HG03039 (cell line): ENCODE measurements at regions not wholly inside any gene's neighbourhood (a gene's known extent, or its start where the extent isn't known, plus 50 kb on each side); places are given as distances from the start of the nearest gene placed in this dataset.

Source experiments
- ATAC-seq: cut with Tn5 transposase; IDR thresholded peaks from one replicate; pipeline ENCODE4 v1.9.1; 2021; ENCODE audit warnings: mild to moderate bottlenecking, moderate library complexity; ENCODE audit not compliant: unreplicated experiment

DNA sequence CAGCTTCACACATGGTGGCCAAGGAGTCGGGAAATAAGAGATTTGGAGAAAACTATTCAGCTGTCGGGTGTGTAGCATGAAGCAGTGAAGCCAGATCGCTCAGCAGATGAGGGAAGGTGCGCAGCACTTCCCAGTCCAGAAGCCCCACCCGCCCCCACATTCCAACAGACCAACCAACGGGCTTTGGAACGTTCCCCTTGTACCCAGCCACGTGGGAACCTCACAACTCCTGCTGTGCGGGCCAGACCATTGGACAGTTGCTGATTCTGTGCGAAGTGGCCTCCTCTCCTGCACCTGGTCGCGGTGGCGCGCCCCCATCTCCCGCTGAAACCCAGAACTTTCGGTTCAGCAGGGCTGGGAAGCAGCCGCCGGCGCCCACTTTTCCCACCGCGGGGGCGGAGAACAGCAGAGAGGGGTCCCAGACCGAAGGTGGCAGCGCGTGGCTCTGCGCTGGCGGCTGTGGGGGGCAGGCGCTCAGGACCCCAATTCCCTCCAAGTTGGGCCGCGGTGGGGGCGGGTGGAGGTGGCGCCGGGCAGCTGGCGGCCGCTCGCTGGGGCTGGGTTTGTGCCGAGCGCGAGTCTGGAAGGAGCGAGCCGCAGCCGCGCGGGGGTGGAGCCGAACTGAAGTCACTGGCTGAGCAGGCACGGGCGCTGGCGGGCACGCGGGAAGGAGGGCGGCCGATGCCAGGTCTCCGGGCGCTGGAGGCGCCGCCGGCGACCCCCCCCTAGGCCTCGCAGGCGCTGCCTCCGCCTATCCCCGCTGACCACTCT lies 1301.5 kb upstream of the SORCS1 start:
- no peak for ATAC-seq

DNA sequence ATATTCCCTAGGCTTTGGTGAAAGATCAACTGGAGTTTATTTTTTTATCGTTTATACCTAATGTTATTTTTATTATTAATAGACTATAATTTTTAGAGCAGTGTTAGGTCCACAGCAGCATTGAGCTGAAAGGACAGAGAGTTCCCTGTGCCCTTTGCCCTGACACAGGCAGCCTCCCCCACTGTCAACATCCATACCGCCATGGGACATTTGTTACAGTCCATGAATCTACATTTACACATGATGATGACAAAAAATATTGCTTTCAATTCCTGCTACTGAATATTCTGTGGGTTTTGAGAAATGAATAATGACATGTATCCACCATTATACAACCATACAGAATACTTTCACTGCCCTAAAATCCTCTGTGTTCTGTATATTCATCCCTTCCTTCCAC lies 1297.5 kb upstream of the SORCS1 start:
- no peak for ATAC-seq

DNA sequence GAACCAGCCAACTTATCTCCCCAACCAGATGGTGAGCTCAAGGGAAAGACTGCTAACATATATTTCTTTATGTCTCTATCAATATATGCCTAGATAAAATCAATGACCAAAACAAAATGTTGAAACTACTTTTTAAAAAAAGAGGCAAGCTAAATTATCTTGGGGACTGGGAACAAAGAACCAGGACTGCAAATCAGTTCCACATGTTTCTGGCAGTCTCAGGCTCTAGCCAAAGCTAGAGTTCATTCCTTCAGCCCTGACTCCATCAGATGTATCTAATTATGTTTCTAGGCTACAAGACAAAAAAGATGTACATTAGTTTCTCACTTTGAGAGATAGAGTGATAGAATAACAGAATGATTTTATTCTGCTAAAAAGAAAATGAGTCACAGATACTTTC lies 1290.3 kb upstream of the SORCS1 start:
- ATAC-seq = no peak

DNA sequence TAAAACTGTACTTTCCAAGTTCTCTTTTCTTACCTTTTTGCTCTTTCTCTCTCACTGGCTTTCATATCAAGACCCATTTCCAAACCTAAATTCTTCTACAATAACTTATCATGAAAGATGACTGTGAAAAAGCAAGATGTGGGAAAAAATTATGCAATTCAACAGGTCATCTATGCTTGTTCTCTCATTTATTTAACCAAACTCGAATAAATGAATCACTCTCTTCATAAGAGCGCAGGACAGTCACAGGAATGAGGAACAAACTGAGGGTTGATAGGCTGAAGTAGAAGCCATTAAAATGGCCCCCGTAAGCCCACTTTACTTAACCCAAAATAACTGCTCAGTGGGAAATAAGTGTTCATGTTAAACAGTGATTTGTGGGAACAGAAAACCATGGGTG lies 1289.7 kb upstream of the SORCS1 start:
- ATAC-seq = no peak

DNA sequence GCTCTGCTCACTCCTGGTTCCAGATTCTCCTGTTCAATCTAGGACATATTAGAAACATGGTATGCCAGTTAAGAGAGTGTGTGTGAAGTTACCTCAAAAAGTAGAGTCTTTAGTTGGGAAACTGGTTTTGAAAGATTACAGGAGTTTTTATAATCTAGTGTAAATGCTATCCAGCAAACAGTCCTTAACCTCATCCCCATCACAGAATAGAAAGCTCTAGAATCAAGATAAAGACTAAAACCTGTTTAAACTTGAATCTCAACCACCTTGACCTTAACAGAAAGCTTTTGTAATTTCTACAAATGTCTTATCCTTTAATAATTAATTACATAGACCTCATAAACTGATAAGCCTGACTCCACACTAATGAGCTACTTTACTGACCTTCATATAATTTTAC lies 1288.7 kb upstream of the SORCS1 start:
- ATAC-seq = no peak

DNA sequence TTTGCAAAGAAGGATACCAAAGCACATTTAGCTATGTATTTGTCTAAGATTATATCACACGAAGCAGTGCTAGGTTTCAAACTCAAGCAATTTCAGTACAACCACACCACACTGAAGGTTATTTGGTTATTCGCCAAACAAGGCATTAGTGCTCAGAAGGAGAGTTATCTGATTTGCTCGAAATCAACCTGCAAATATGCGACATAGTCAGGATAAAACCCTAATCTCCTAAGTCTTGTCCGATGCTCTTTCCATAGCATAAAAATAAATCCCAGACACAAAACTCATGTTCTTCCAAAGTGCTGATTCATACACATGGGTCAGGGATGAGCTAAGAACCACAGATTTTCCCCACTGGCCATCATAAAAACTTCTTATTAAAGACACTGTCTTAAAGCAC lies 1288.0 kb upstream of the SORCS1 start:
- no peak for ATAC-seq

DNA sequence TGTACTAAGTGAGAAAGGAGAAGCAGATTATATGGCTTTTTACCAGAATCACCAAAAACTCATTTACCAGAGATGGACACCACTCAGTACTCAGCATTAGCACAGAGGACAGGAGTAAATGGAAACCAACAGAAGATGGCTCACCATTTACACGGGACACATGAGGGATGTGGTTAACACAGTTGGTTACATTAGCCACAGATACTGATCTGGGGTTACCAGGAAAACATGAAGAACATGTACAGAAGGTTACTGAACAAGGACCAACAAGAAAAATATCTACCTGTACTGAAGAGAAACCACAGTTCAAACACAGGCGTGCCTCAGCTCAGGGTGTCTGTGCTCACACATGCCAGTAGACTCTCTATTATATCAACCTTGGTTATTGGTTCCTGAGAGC lies 1285.8 kb upstream of the SORCS1 start:
- ATAC-seq = no peak

DNA sequence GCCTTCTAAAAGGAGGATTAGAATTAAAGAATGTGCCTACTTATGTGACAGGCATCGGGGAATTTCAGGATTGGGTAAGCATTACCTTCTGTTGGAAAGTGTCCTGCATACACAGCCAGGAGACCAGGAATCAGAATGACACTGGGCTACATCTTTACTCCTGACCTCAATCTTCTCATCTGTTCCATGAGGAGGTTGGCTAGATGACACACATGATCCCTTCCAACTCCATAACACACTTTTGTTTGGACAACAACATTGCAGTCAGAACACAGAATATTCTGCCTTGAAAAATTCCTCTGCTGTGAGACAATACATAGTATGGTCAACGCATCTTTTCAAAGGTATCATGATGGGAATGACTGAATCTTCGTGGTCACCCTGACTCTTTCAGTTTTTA lies 1281.2 kb upstream of the SORCS1 start:
- no peak for ATAC-seq

DNA sequence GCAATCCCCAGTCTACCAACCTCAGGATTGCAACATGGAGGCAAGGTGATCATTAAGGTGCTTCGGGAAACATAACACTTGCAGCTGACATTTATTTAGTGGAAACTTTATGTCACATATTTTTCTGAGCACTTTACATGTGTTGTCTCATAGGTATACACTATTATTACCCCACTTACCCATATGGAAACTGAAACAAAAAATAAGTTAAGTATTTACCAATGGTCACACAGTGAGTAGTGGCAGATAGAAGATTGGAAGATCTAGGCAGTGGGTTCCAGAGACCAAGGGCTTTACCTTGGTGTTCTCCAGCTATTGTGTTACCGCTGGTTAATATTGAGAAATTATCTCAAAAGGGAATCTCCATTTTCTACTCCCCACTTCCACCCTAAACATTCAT lies 1279.1 kb upstream of the SORCS1 start:
- ATAC-seq = no peak

DNA sequence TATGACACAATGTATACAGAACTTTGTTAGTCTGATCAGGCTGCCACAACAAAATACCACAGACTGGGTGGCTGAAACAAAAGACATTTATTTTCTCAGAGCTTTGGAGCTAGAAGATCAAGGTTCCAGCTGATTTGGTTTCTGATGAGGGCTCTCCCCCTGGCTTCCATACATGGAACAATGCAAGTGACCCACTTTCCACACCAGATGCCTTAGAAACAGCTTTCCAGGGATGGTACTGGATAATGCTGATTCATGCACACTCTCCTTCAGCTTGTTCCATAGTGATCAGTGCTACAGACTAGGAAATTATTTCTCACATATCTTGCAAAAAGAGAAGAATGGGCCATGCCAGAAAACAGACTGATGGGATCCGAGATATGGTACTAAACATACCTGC lies 1274.9 kb upstream of the SORCS1 start:
- no peak for ATAC-seq

DNA sequence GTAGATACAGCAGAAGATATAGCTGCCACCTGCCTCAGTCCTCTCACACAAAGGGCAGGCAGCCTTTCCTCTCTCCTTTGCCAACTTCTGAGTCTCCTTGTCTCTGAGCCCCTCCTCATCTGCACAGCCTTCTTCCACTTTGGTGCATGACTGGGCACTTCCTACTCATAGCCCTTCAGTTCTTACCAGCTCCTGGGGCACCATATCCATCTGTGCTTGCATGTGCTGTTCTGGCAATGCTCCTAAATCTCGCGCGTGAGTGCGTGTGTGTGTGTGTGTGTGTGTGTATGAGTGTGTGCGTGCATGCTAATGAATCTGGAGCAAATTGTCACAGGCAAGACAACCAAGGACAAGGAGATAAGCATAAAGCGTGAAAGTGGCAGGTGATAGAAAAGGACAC lies 1271.6 kb upstream of the SORCS1 start:
- no peak for ATAC-seq

DNA sequence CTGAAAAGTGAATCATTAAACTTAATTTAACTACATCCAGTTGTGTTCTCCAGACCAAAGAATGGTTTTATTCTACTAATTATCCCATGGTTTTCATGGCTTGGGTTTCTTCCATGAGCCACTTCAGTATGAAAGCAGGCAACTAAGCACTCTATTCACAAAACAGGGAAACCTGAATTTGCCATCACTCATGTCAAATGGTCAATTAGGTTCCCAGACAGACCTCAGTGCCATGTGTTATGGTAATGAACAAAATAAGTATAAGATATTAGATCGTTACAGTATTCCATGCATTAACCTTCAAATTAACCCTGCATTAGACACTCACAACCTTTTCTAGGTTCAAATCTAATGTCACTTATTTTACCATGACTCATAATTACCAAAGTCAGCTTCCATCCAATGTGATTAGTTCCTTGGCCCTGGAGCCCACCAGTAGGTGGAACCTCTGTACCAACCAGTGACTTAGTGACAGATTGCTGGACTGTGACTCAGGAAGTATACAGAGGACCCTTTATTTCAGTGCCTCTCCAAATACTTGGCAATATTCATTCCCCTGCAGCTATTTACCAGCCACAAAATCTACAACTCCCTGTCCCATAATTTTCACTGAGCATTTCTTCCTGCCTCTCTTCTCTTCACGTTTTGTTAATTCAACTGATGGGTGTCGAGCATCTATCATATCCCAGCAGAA lies 1270.2 kb upstream of the SORCS1 start:
- no peak for ATAC-seq

DNA sequence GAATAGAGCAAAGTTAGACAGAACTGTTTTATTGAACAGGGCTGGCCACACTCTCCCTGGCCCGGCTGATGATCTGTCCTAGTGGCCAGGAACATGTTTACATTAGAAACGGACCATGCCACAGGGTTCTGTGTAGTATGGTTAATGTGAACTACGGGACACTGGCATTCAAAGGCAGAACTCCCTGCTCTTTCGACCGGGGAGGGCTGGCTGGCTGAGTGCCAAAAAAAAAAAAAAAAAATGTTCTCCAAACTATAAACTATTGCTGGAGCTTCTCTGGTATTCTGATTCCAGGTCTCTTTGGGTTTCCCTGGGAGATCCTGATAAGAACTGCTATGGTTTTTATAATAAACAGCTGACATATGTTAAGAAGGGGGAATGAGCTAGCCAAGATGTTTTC lies 1262.6 kb upstream of the SORCS1 start:
- no peak for ATAC-seq

DNA sequence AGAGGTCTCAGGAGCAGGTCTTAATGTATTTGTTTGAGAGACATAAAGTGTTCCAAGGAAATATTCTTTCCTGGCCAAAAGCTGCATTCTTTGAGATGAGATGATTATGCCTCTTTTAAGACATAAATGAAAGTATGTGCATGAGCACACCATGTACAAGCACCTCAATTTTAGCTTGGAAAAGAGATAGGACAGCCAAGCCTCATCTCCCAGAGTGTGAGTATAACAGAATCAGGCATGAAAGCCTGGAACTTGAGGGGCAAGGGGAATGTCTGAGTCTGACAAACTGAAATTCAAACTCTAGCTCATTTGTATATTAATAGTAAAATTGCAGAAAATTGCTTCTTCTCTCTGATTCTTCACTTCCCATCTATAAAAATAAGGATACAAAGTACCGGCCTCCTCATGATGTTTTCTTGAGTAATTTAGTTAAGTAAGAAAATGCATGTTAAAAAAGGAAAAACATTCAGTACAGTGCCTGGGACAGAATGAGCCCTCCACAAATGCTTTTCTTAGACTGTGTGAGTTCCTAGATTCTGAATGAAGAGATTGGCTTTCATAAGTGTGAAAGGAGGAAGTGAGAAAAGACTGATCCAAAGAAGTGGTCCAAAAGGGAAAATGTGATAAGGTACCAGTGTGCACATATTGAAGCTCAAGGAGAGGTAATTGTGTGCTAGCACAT lies 1260.9 kb upstream of the SORCS1 start:
- no peak for ATAC-seq

DNA sequence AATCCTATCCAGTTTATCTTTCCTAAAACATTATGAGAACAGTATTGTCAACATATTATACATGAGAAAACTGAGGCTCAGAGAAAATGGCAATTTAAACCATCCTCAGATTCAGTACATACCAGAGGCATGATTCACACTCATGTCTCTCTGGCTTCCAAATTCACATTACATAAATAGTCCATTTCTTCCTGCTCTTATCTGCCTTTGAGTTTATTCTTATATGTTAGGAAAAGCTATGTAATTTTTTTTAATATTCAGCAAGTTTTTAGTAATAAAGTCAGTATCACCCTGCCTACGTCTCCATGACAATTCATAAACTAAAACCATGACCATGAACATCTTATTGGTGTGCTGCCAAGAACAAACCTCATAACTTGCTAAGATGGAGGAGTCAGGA lies 1260.2 kb upstream of the SORCS1 start:
- ATAC-seq = no peak

DNA sequence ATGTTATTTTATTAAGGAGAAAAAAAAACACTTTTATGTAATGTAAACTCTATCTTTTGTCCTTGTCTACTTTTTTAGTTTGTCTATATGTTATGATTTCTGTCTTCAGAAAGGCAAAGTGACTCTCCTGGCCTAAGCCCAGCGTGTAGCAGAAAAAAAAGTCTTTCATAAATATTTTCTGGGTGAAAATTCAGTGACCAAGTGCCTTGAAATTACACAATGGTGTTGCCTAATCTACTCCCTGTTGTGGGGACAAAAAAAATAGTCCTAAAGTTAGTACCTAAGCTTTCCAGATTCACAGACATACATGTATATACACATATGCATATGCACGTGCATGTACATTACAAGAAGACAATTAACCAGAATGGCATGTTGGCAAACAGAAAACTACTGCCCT lies 1257.8 kb upstream of the SORCS1 start:
- ATAC-seq = no peak

DNA sequence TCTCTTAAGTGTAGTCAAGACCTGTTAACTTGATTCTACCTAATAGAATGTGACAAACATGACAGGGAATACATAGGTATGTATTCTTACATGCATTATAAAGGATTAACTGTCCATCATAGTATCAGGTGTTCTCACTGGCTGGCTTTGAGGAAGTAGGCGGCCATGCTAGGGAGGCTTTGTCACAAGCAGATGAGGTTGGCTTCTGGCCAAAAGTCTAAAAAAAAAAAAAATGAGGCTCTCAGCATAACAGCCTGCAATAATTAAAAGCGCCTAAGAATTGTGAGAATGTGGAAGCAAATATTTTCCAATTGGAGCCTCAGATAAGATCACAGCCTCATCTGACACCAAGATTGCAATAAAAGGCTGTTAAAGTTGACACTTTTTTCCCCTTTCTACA lies 1256.8 kb upstream of the SORCS1 start:
- no peak for ATAC-seq

DNA sequence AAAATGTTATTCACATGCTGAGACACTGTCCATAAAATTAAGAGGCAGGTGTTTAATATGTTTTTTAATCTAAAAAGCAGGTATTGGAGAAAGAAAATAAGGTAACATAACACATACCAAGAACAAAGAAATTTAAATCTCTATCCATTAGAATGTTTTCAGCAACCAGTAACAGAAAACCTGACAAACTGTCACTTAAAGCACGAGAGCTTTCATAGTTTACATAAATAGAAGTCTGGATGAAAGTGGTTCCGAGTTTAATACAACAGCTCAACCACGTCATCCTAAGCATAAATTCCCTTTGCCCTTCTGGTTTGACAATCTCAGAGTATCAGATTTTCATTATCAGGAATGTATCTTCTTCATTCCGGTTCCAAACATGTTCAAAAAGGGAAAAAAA lies 1249.4 kb upstream of the SORCS1 start:
- no peak for ATAC-seq

DNA sequence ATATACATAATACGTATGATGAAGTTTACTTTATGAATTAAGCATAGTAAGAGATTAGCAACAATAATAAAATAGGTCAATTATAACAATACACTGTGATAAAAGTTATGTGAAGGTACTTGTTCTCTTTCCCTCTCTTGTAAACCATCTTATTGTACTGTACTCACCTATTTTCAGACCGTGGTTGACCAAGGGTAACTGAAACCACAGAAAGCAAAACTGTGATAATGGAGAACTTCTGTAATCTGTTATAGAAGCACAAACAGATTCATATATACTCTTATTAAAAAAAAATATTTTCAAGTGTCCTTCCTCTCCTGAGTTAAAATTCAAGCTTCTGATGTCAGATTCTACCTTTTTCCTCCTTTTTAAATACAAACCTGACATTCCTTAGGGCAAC lies 1247.8 kb upstream of the SORCS1 start:
- no peak for ATAC-seq

DNA sequence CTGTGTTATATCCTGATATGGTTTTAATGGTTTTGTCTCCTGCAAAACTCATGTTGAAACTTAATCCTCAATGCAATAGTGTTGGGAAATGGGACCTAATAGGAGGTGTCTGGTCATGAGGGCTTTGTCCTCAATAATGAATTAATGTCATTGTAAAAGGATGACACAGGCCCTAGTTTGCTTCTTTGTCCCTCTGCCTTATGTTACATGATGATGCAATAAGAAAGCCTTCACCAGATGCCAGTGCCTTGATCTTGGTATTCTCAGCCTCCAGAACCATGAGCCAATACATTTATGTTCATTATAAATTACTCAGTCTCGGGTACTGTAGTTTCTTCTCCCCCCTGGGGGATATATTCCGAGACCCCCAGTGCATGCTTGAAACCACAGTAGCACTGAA lies 1247.4 kb upstream of the SORCS1 start:
- ATAC-seq = no peak

DNA sequence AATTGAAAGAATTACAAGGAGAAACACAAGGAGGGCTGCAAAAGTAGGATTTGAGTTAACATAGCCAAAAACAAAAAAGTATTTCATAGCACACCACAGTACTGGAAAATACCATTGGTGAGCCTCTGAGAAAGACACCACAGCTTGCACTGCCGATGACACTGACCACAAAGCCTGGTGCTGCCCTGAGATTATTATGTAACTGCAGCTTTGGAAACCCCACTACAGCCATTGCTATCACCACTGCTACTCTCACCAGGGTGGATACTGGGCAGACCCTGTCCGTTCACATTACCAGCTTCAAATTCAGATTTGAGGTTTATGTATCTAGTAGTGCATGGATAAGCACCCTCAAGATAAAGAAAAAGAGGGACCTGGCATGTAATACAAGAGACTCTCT lies 1246.7 kb upstream of the SORCS1 start:
- ATAC-seq = no peak

DNA sequence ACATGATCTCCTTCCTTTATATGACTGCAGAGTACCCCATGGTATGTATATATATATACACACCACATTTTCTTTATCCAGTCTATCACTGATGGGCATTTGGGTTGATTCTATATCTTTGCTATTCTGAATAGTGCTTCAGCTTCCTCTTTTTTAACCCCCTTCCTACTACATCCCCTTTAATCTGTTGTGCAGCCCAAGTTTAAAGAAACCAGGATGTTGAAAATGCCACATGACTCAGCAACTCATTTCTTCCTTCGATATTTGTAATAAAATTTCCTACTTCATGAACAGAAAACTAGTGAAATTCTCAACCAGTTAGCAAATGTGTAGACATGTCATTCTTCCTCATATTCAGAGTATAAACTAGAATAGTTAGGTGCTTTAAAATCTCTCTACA lies 1245.7 kb upstream of the SORCS1 start:
- no peak for ATAC-seq
